ENCODE measurements at regions not wholly inside any gene's neighbourhood (a gene's known extent, or its start where the extent isn't known, plus 50 kb on each side); places are given as distances from the start of the nearest gene placed in this dataset.

DNA sequence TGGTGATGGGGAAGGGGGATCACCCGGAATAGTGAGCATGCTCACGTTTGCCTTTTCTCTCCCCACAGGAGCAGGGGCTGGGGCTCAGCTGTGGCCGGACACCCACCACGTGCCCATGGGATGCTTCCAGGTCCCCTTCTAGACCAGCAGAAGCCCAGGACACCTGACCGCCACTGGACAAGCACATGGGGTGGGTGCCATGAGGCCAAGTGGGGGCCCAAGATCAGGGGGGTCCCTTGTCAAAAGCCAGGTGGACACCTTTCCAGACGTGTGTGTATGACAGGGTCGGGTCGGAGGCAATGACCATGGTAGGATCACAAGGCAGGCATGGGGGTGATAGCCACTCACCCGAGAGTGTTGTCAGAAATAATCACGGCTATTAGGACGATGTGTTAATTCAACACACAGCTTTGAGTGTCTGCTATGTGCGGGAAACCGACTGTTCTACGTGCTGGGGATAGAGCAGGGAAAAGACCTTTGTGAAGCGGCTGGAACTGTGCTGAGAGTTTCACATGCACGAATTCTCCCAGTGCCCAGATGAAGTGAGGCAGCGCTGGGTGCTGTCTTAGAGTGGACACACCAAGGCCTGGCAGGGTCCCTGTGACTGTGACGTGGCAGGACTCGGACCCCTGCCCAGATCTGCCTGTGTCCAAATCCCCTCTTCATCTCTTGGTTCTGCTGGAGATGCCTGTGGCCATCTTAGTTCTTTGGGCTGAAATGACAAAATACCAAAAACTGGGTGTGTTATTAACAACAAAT, 244.7 kb downstream of the NDUFA10 start:
- no peak for DNase-seq (ENCODE audit: low read depth in 2 of 2)

DNA sequence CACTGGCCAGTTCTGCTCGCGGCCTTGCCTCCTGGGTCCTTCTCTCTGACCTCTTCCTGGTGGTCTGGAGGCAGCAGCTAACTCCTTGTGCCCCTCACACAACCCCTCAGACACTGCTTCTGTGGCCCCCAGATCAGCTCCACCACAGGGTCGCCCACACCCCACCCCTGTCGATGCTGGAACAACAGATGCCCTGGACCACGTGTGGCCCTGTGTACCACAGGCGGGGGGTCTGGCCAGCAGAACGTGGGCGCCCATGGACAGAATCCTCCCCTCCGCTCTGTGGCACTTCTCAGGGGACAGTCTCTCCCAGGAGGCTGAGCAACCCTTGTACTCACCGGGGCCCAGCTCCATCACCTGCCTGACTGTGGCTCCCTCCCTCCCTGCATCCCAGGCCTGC, 245.6 kb downstream of the NDUFA10 start:
- DNase-seq (ENCODE audit: low read depth in 2 of 2): no peak

DNA sequence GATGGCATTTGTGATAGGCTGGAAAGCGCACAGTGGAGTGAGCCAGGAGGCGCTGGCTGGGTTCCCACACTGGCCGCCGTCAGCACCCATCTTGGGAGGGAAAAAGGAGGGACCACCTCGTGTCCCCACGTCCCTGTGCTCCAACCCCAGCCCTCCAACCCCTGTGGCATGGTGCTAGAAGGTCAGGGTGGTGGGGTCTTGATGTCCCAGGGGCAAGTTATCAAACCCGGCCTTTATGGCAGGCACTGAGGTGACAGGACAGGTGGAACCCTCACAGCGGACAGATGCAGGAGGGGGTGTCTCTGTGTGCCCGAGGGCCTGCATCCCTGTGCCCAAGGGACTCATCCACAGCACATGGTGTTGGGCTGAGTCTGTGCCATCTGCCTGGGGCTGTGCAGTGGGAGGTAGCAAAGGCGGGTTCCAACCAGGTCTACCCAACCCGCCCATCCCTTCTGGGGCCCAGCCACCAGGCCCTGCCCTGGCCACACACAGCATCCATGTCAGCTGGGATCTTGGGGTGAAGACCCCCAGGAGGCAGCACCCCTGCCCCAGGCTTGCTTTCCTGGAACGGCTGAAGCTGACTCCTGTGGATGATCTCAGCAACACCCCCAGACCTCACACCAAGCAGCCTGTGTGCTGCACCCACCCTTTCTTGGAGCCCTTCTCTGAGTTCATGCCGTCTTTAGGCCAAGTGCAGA, 246.1 kb downstream of the NDUFA10 start:
- no peak for DNase-seq (ENCODE audit: low read depth in 2 of 2)

- no peak for DNase-seq (ENCODE audit: low read depth in 2 of 2)
Measured at GRCh38 chr2:239778042-239778851, 246.9 kb downstream of the NDUFA10 start.

GRCh38 chr2:239777219-239777618, 247.9 kb downstream of the NDUFA10 start:
- DNase-seq (ENCODE audit: low read depth in 2 of 2): no peak

GRCh38 chr2:239776436-239777005, 248.6 kb downstream of the NDUFA10 start:
- DNase-seq (ENCODE audit: low read depth in 2 of 2): no peak

GRCh38 chr2:239775623-239776435, 249.3 kb downstream of the NDUFA10 start:
- DNase-seq (ENCODE audit: low read depth in 2 of 2): peak; percentile 8 to 9

DNA sequence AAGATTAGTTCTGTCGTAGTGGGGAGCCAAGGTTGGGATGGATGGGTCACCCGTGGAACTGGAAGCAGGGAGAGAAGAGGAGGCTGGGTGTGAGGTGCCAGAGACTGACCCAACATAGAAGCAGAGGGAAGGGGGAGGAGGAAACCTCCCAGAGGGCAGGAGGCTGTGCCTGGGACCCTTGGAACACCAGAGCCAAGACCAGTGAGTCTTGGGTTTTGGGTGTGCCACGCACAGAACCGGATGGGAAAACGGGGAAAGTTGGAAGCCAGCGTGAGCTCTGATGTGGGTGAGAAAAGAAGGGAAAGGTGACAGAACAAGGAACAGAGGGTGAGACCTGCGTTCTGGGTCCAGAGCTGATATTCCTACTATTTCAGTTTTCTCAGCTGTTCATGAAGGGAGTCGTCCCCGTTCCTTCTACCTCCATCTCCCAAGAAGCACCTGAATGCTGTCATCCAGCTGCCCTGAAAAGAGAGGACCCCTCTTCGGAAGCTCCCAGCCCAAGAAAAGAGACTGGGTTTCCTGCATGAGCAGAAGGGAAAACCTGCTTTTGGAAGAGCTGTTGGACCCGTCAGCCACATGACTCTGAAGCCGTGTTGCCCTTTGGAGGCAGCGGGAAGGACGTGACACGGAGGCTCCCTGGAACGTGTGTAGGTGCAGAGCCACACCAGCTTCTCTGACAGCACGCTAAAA, 250.1 kb downstream of the NDUFA10 start:
- no peak for DNase-seq (ENCODE audit: low read depth in 2 of 2)

DNA sequence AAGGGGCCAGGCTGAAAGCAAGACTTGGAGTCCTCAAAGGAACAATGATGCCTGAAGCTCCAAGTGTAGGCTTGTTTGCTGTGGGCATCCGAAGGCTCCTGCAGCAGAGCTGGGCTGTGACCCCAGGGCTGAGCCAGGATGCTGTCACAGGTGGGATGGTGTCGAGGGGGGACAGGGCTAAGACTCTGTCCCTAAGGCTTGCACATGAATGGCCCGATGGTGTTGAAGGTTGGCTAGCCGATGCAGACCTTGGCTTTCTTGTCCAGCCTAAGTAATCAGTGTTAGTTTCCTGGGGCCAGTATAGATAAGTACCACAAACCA, 251.0 kb downstream of the NDUFA10 start:
- no peak for DNase-seq (ENCODE audit: low read depth in 2 of 2)

GRCh38 chr2:239773228-239774141, 251.7 kb downstream of the NDUFA10 start:
- no peak for DNase-seq (ENCODE audit: low read depth in 2 of 2)

DNA sequence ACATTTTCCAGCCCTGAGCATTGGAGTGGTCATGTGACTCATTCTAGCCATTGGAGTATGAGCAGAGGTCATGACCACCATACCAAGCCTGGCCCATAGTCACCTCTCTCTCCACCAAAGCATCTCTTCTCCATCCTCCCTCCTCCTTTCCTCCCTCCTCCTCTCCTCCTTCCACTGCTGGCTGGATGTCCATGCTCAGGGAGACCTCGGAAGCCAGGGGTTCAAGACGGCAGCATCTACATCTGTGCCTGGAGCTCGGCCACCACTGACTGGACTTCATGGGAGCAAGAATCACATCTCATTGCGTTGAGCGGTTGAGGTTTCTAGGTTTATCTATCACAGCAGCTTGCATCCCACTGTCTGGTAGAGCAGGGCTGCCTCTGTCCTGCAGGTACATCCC, 252.4 kb downstream of the NDUFA10 start:
- no peak for DNase-seq (ENCODE audit: low read depth in 2 of 2)

DNA sequence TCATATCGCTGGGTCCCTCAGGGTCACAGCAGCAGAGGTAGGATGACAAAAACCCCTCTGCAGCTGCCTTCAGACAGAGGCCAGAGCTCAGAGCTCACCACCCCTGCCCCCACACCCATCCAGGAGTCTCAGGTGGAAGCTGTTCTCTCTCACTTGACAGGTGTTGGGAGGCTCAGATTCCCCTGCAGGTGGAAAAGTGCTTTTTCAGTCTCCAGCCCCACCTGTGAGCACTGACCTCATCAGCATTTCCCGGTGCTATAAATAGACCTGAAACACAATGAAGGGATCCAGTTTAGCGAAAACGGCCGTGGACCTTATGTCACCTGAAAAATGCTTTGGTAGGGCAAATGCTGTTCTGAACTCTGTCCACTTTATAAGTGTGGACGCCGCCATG, 254.9 kb downstream of the NDUFA10 start:
- no peak for DNase-seq (ENCODE audit: low read depth in 2 of 2)

- DNase-seq (ENCODE audit: low read depth in 2 of 2): no peak
Measured at GRCh38 chr2:239769554-239770245, 255.4 kb downstream of the NDUFA10 start.

GRCh38 chr2:239768907-239769553, 256.1 kb downstream of the NDUFA10 start:
- DNase-seq (ENCODE audit: low read depth in 2 of 2): no peak

GRCh38 chr2:239768031-239768790, 256.9 kb downstream of the NDUFA10 start:
- no peak for DNase-seq (ENCODE audit: low read depth in 2 of 2)

- DNase-seq (ENCODE audit: low read depth in 2 of 2): no peak
Measured at GRCh38 chr2:239767021-239767905, 257.9 kb downstream of the NDUFA10 start.

- no peak for DNase-seq (ENCODE audit: low read depth in 2 of 2)
Measured at GRCh38 chr2:239765911-239766310, 259.2 kb downstream of the NDUFA10 start.

All from fibroblast of skin of left quadriceps (primary cell).